Kidney epithelial cell (primary cell): ENCODE measurements at regions not wholly inside any gene's neighbourhood (a gene's known extent, or its start where the extent isn't known, plus 50 kb on each side); places are given as distances from the start of the nearest gene placed in this dataset.
"Not testable (repeated sequence)": the region's sequence is repeated elsewhere in the genome, so short reads cannot be mapped to it uniquely, and the experiment has no call there.

Experiments
- DNase-seq: peaks from one replicate; pipeline ENCODE4 v3.0.0-alpha.2; 2010; ENCODE audit warnings: low read depth
- H3K27me3 ChIP-seq: 2 replicates; pipeline ENCODE4 v1.6.0; 2011; ENCODE audit warnings: low read length; ENCODE audit not compliant: control insufficient read depth, insufficient read depth
- H3K36me3 ChIP-seq: 2 replicates; pipeline ENCODE4 v1.5.1; 2011; ENCODE audit warnings: low read length; ENCODE audit not compliant: control insufficient read depth, insufficient read depth
- H3K4me3 ChIP-seq: 2 replicates; pipeline ENCODE4 v1.5.1; 2011; ENCODE audit warnings: low read depth, mild to moderate bottlenecking, control low read depth, low read length
- TF ChIP-seq, protein P1 (sequence below): IDR thresholded peaks from 2 replicates; pipeline ENCODE4 v1.5.1; 2011; ENCODE audit warnings: mild to moderate bottlenecking, moderate library complexity, low read length, control low read depth, inconsistent platforms; ENCODE audit not compliant: insufficient read depth, poor library complexity, severe bottlenecking

DNA sequence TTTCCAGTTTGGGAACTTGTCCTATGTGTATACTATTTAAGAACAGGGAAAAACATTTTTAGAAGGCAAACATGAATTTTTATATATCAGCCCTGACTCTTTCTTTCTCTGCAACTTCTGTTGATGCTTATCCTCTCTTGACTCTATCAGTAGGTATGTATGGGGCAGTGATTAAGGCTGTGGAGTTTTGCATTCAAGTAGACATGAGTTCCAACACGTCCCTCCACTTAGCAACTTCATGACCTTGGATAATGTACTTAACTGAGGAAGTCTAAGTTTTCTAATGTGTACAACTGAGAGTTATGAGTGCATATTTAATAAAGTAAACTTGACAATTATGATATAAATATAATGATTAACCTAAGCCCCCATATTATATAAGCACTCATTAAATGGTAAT lies 414.6 kb downstream of the TDRD3 start:
- H3K4me3 ChIP-seq = no peak overlapping the region
- H3K27me3 ChIP-seq = no peaks in the 10 kb centered on the region
- no peaks in the 10 kb centered on the region for H3K36me3 ChIP-seq
- no peak for DNase-seq
- TF ChIP-seq, protein P1, sequence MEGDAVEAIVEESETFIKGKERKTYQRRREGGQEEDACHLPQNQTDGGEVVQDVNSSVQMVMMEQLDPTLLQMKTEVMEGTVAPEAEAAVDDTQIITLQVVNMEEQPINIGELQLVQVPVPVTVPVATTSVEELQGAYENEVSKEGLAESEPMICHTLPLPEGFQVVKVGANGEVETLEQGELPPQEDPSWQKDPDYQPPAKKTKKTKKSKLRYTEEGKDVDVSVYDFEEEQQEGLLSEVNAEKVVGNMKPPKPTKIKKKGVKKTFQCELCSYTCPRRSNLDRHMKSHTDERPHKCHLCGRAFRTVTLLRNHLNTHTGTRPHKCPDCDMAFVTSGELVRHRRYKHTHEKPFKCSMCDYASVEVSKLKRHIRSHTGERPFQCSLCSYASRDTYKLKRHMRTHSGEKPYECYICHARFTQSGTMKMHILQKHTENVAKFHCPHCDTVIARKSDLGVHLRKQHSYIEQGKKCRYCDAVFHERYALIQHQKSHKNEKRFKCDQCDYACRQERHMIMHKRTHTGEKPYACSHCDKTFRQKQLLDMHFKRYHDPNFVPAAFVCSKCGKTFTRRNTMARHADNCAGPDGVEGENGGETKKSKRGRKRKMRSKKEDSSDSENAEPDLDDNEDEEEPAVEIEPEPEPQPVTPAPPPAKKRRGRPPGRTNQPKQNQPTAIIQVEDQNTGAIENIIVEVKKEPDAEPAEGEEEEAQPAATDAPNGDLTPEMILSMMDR = no peak

DNA sequence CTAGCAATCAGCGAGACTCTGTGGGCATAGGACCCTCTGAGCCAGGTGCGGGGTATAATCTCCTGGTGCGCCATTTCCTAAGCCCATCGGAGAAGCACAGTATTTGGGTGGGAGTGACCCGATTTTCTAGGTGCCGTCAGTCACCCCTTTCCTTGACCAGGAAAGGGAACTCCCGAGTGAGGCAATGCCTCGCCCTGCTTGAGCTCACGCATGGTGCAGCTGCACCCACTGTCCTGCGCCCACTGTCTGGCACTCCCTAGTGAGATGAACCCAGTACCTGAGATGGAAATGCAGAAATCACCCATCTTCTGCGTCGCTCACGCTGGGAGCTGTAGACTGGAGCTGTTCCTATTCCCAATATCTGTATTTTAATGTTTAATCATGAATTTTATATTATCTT lies 408.6 kb downstream of the TDRD3 start:
- not testable (repeated sequence) for H3K36me3 ChIP-seq, H3K27me3 ChIP-seq, H3K4me3 ChIP-seq, DNase-seq

DNA sequence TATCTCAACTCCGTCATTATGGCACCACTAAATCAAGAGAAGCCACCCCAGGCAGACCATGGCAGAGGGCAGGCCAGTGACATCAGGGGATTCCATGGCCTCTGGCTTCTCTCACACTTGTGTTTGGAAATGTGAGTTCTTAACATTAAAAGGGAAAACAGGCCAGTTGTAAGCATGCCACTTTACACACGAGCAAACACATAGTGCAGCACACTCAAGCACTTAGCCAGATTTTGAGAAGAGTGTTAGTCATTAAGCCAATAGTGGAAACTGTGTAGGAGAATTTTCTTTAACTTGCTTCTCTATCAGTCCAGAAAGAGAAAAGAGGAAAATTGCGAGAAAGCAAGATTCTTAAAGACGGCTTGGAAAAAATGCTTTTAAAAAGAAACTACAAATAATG lies 401.5 kb downstream of the TDRD3 start:
- Histone ChIP-seq H3K36me3 (no peaks in the 10 kb centered on the region), H3K27me3 (no peaks in the 10 kb centered on the region), H3K4me3 (no peak overlapping the region)

DNA sequence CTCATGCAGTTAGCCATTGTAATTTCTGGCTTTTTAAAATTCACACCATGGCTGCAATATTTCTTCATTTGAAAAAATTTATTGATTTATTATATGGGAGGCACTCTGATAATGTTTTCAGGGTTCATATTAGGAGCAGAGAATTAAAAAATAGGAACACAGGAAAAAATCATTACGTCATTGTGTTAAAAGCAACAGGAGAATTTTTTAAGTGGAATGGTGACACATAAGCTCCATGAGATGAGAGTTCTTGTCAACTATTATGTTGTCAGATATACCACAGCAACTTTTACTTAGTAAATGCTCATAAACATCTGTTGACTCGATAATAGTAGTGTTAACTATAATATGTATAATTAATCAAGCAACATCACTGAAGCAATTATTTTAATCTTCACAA lies 400.1 kb downstream of the TDRD3 start:
- no peaks in the 10 kb centered on the region for H3K27me3 ChIP-seq
- no peaks in the 10 kb centered on the region for H3K36me3 ChIP-seq

More for the DNA sequence above, 401.5 kb downstream of the TDRD3 start:
- DNase-seq = no peak
- TF ChIP-seq, protein P1 = no peak

DNA sequence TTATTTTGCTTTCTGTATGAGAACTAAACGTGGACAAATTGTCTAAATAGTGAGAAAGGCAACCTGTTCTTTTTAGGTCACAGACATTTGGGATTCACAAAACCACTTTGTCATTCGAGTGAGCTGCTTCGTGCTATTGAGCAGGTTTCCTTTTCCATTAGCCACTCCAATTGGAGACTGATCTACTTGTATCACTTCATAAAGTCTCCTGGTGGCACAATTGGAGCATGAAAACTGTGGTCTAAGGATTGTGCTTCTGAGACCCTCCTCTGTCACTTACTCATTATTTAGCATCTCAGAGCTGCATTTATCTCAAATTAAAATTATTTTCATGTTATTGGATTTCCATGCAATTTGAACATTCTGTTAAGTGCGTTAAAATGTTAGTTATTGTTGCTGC lies 397.7 kb downstream of the TDRD3 start:
- no peaks in the 10 kb centered on the region for H3K27me3 ChIP-seq
- no peaks in the 10 kb centered on the region for H3K36me3 ChIP-seq
- H3K4me3 ChIP-seq = no peak overlapping the region
- TF ChIP-seq, protein P1 = no peak
- DNase-seq = no peak

More for the DNA sequence above, 400.1 kb downstream of the TDRD3 start:
- TF ChIP-seq, protein P1 = no peak
- H3K4me3 ChIP-seq = no peak overlapping the region
- DNase-seq = no peak

DNA sequence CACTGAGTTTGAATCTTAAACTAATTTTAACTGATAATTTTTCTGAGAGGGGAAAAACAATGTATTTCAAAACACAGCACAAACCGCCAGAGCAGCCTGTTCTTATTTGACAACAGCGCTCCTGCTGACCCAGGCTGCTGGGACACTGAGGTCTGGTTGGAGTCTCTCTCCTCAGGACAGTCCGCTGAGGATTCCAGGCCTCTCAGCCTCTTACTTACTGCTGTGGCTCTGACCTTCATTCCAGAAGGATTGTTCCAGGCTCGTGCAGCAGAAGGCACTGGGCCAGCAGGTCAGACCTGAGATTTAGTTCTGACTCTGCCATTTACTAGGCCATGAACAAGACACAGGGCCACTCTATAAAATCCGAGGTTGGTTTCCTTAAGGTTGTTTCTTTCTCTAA lies 393.6 kb downstream of the TDRD3 start:
- H3K27me3 ChIP-seq = no peaks in the 10 kb centered on the region

More for the DNA sequence above, 393.6 kb downstream of the TDRD3 start:
- no peak for DNase-seq
- TF ChIP-seq, protein P1 = no peak
- H3K36me3 ChIP-seq = no peaks in the 10 kb centered on the region
- H3K4me3 ChIP-seq = no peak overlapping the region
